Activated naive CD8-positive, alpha-beta T cell treated with anti-CD3 and anti-CD28 coated beads, Interleukin-2, amount 10 ng/mL, durations not matched to agents 7 days and 5 days (primary cell): ENCODE measurements at regions not wholly inside any gene's neighbourhood (a gene's known extent, or its start where the extent isn't known, plus 50 kb on each side); places are given as distances from the start of the nearest gene placed in this dataset.

Source experiments
- ATAC-seq: fragments of 150-1000 bp; cut with Tn5 transposase; one replicate; pipeline ENCODE4 v1.10.0; 2021; ENCODE audit warnings: low read depth, moderate library complexity
- POLR2A ChIA-PET: fragments of 350-600 bp; sonication (Branson Sonifier 250); formaldehyde crosslinking; loops from one replicate; lab custom pipeline; 2021; ENCODE audit warnings: antibody characterized with exemption; lab: Charles Lee
- DNase-seq: peaks from one replicate; pipeline ENCODE4 v3.0.0; 2021
- H3K27ac Mint-ChIP-seq: one replicate; pipeline ENCODE4 v1.8.0; 2022; ENCODE audit warnings: mild to moderate bottlenecking, mixed read lengths
- H3K27me3 Mint-ChIP-seq: one replicate; pipeline ENCODE4 v1.8.0; 2022; ENCODE audit warnings: mild to moderate bottlenecking, moderate library complexity, mixed read lengths
- H3K36me3 Mint-ChIP-seq: one replicate; pipeline ENCODE4 v1.8.0; 2021; ENCODE audit warnings: mild to moderate bottlenecking, mixed read lengths
- H3K4me1 Mint-ChIP-seq: one replicate; pipeline ENCODE4 v1.8.0; 2021; ENCODE audit warnings: mixed read lengths
- H3K4me3 Mint-ChIP-seq: one replicate; pipeline ENCODE4 v1.8.0; 2022; ENCODE audit warnings: mild to moderate bottlenecking, moderate library complexity, mixed read lengths
- H3K9me3 Mint-ChIP-seq: one replicate; pipeline ENCODE4 v1.8.0; 2021; ENCODE audit warnings: mixed read lengths

DNA sequence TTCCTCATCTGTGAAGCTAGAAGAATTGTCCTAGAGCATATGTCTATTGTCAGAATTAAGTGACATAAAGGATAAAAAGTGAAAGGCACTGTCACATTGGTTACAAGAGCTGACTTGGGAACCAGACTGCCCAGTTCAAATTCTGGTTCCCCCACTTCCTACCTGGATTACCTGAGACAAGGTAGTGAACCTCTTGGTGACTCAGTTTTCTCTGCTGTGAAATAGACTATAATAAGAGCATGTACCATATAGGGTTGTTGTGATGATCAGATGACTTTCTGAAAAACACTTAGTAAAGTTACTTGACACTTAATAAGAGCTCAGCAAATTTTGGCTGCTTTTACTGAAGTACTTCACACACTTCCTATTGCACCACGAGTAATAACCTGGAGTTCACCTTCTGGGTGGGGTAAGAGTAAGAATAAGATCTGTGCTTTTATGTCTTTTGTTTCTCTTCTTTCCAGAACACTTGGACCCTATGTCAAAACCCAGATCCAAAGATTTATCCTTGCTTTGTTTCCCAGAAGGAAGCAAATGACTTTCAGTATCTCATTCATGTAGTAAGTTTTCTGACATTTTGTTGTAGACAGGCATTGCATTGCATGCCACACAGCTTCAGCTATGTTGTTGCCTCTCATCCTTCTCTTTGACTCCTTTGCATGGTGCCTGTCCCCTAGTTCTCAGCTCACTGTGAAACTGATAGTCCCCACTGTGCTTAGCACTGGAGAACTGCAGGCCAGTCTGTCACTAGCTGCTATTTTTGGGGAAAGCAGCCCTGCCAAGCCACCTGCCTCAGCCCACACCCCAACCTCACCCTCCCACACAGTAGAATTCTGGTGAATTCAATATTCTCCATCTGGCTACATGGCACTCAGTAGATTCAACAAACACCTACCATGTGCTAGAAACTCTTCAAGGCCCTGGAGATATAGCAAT is 121.8 kb upstream of the POU2AF2 start:
- POLR2A ChIA-PET, result no interaction called here

DNA sequence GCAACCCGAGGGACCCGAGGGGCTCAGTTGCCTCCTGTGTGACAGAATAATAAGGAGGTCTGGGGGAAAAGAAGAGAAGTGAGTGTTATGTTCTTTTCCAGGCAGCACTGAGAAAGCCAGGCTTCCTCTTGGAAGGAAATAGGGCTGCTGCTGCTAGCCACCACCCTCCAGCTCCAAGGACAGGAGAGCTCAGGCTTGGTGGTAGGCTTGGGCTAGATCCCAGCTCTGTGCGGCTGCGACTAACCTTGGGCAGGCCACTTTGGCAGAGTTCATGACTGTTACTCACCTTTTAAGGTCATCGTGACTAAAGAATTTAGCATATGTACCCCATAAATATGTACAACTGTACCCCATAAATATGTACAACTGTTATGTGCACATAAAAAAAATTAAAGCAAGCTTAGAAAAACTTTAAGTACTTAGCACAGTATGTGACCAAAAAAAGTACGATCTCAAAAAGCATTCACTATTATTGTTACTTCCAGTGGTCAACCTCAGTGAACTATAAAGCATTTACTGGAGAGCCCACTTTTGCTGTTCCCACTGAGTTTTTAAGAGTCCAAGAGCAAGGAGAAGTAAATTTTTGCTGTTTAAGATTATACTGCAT is 124.7 kb upstream of the POU2AF2 start:
- Mint-ChIP-seq H3K4me3 (no peak overlapping the region), H3K27ac (no peak overlapping the region), H3K4me1 (no peaks in the 10 kb centered on the region), H3K36me3 (no peaks in the 10 kb centered on the region), H3K9me3 (no peaks in the 10 kb centered on the region), H3K27me3 (peaks cover 4% of the 10 kb centered on the region)
- DNase-seq (no peak), ATAC-seq (no peak)
- POLR2A ChIA-PET, result no interaction called here

More for the DNA sequence above, 121.8 kb upstream of the POU2AF2 start:
- Mint-ChIP-seq H3K27ac (no peak overlapping the region), H3K27me3 (peaks cover 7% of the 10 kb centered on the region), H3K36me3 (no peaks in the 10 kb centered on the region), H3K4me1 (no peaks in the 10 kb centered on the region), H3K4me3 (no peak overlapping the region), H3K9me3 (no peaks in the 10 kb centered on the region)
- ATAC-seq, result no peak
- DNase-seq, result no peak

DNA sequence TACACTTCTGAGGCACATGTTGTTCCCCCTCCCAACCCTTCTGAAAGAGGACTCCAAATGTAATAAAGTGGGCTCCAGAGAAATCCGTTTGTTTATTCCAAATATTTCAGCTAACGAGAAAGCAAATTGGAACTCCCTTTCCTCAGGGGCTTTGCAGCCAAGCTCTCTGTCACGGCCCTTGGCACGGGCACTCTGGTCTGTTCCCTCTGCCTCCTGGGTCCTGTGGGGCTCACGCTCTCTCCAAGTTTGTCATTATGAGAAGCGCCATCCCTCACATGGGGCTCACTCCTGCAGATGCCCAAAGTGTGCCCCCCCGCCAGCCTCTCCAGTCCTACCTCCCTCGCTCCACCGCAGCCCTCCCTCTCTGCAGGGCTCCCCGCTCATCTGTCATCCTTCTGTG is 125.4 kb upstream of the POU2AF2 start:
- H3K9me3 Mint-ChIP-seq, result no peaks in the 10 kb centered on the region
- no peaks in the 10 kb centered on the region for H3K36me3 Mint-ChIP-seq
- H3K27ac Mint-ChIP-seq, result no peak overlapping the region
- peaks cover 4% of the 10 kb centered on the region for H3K27me3 Mint-ChIP-seq
- ATAC-seq, result no peak
- no peak for DNase-seq
- H3K4me3 Mint-ChIP-seq, result no peak overlapping the region
- H3K4me1 Mint-ChIP-seq, result no peaks in the 10 kb centered on the region
- POLR2A ChIA-PET, result no interaction called here

DNA sequence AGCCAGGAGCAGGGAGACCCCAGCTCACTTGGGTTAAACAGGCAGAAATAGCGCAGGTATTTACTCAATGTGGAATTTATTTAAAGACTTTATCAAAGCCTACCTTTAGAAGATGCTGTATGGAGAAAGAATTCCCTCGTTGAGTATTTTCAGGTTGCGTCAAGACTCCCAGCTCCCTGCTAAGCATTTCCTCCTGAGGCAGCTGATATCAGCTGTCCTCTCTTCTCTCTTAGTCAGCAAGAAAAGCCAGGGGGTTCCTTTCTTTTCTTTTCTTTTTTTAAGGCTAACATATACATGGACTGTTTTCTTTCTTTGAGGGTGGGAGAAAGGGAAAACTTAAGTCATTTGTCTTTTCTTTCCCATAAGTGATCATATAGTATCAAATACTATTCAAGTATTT is 125.8 kb upstream of the POU2AF2 start:
- POLR2A ChIA-PET, result no interaction called here

DNA sequence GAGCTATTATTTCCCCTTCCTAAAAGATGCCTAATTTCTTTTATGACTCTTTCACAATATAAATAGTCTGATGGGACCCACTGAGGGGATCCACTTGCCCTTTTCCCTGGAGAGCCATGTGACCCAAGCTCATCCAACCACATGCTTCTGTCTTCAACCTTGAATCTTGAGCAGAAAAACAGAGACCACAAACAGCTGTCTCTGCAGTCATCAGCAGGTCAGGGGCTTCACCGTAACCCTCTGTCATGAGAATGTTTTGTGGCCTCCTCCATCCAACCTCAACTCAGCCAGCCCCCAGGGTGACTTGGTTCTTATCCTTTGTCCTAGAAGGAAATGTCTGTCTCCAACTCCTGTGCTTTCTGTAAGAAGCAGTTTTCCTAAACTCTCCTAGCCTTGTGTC is 129.6 kb upstream of the POU2AF2 start:
- POLR2A ChIA-PET, result no interaction called here
- H3K4me3 Mint-ChIP-seq, result no peak overlapping the region
- H3K36me3 Mint-ChIP-seq, result no peaks in the 10 kb centered on the region
- DNase-seq, result no peak
- no peaks in the 10 kb centered on the region for H3K9me3 Mint-ChIP-seq
- H3K27ac Mint-ChIP-seq, result no peak overlapping the region
- no peak for ATAC-seq
- H3K27me3 Mint-ChIP-seq, result peaks cover 4% of the 10 kb centered on the region
- no peaks in the 10 kb centered on the region for H3K4me1 Mint-ChIP-seq

More for the DNA sequence above, 125.8 kb upstream of the POU2AF2 start:
- Mint-ChIP-seq H3K9me3 (no peaks in the 10 kb centered on the region), H3K4me1 (no peaks in the 10 kb centered on the region), H3K27me3 (peaks cover 4% of the 10 kb centered on the region), H3K36me3 (no peaks in the 10 kb centered on the region), H3K27ac (no peak overlapping the region), H3K4me3 (no peak overlapping the region)
- no peak for DNase-seq
- ATAC-seq, result no peak

DNA sequence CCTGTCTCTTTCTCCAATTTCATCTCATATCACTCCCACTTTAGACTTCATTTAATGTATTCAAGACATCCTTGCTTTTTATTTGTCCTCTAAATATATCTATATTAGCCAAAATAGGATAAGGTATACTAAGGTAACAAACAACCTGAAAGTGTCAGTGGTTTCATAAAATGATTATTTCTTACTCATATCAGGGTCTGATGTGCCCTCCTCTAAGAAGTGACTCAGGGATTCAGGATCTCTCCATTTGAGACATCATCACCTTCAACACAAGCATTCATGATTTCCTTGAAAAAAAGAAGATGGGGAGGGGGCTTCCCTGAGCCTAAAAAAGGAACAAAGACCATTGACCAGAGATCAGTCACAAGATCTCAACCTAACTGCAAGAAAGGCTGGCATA is 131.4 kb upstream of the POU2AF2 start:
- POLR2A ChIA-PET, result no interaction called here
- no peak overlapping the region for H3K4me3 Mint-ChIP-seq
- peaks cover 4% of the 10 kb centered on the region for H3K27me3 Mint-ChIP-seq
- H3K36me3 Mint-ChIP-seq, result no peaks in the 10 kb centered on the region
- ATAC-seq (no peak), DNase-seq (no peak)
- H3K9me3 Mint-ChIP-seq, result no peaks in the 10 kb centered on the region
- H3K4me1 Mint-ChIP-seq, result no peaks in the 10 kb centered on the region
- H3K27ac Mint-ChIP-seq, result no peak overlapping the region

DNA sequence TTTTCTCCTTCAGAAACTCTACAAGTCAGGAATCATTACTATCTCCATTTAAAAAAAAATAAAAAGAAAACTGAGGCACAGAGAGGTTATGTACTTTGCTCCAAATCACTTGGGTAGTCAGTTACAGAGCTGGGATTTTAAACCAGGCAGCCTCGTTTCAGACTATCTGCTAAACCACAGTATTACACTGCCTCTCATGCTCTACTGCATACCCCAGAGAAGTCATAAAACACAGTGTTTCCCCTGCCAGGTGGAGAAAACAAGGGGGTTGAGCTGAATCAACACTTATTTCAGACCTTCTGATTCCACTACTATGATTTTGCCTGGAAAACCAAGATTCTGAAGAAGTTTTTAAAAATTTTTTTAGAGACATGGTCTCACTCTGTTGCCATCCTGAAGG is 132.9 kb upstream of the POU2AF2 start:
- POLR2A ChIA-PET, result no interaction called here
- H3K27ac Mint-ChIP-seq, result no peak overlapping the region
- no peak for ATAC-seq

DNA sequence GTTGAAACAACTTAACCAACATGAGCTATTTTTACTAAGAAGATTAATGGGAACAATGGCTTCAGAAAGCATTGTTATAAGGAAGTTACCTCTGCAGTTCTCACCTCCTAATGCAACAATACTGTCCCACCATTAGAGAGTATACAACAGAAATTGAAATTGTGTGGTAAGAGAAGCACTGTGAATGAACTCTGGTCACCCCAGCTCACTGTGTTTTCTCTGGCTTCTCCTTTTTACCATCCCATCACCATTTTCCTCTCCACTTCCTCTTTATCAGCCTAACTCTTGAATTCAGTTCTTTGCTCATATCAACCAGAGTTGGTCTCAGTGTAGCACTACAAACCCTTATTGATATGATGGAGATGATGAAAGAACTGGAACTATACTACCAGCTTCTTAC is 138.0 kb upstream of the POU2AF2 start:
- ATAC-seq (no peak), DNase-seq (no peak)
- Mint-ChIP-seq H3K27me3 (peaks cover 27% of the 10 kb centered on the region), H3K36me3 (no peaks in the 10 kb centered on the region), H3K4me3 (no peak overlapping the region), H3K9me3 (no peaks in the 10 kb centered on the region), H3K4me1 (no peaks in the 10 kb centered on the region), H3K27ac (no peak overlapping the region)
- POLR2A ChIA-PET, result no interaction called here

More for the DNA sequence above, 132.9 kb upstream of the POU2AF2 start:
- Mint-ChIP-seq H3K27me3 (peaks cover 9% of the 10 kb centered on the region), H3K36me3 (no peaks in the 10 kb centered on the region), H3K9me3 (no peaks in the 10 kb centered on the region), H3K4me3 (no peak overlapping the region), H3K4me1 (no peaks in the 10 kb centered on the region)
- DNase-seq, result no peak

DNA sequence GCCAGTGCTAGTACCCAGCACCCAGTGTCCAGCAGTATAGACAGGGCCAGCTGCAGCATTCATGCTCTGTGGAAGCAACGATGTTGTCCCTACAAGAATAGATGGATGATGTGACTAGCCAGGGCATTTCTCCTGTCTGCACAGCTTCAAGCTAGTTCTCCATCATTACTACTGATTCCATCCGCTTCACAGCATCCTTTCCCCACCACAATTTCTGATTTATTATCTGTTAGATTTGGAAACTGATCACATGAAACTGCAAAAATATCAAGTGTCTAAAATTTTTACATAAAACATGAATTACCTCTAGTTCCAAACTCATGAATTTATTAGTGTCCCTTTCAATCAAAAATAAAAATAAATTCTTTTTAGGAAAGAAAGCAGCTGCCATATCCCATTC is 138.9 kb upstream of the POU2AF2 start:
- H3K4me1 Mint-ChIP-seq, result no peaks in the 10 kb centered on the region
- H3K4me3 Mint-ChIP-seq, result no peak overlapping the region
- no peaks in the 10 kb centered on the region for H3K9me3 Mint-ChIP-seq
- DNase-seq, result no peak
- H3K27me3 Mint-ChIP-seq, result peaks cover 32% of the 10 kb centered on the region
- no peaks in the 10 kb centered on the region for H3K36me3 Mint-ChIP-seq
- POLR2A ChIA-PET, result no interaction called here
- ATAC-seq, result no peak
- no peak overlapping the region for H3K27ac Mint-ChIP-seq

DNA sequence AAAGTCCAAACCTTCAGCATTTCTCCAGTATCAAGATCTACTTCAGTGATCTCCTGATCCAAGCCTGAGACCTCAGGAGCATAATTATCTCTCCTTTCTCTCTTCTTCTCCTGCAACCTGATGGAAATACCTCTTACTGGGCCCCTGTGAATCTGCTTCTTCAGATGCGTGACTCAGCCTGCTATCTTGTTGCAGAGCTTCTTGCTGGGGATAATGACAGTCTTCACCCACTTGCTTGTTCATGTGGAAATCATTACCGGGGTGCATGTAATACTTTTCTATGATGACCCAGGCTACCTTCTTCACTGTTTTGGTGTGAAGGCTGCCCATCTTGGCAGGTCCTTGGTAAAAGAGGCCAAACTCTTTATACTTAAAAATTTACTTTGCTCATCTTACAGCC is 140.0 kb upstream of the POU2AF2 start:
- POLR2A ChIA-PET, result no interaction called here
- H3K9me3 Mint-ChIP-seq, result no peaks in the 10 kb centered on the region
- DNase-seq (no peak), ATAC-seq (no peak)
- H3K27me3 Mint-ChIP-seq, result peaks cover 33% of the 10 kb centered on the region
- no peak overlapping the region for H3K27ac Mint-ChIP-seq
- no peak overlapping the region for H3K4me3 Mint-ChIP-seq
- H3K36me3 Mint-ChIP-seq, result no peaks in the 10 kb centered on the region
- H3K4me1 Mint-ChIP-seq, result no peaks in the 10 kb centered on the region

DNA sequence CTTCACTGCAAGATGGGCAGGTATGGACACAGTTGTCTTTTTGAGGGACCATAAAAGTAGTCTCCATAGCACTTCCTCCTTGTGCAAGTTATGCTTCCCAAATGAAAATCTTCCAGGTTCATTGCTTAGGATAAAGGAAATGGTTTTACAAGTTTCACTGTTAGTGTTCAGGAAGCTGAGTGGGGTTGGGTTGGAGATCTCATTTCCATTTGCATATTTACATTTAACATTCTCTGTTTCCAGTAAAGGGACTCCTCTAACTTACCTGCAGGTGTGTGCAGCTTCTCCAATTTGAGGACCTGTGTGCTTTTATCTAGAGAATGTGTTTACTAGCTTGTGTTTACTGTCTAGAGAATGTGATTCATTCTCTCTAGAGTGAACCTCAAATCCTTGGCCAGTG is 141.3 kb upstream of the POU2AF2 start:
- peaks cover 35% of the 10 kb centered on the region for H3K27me3 Mint-ChIP-seq
- no peak for ATAC-seq
- no peak for DNase-seq
- no peak overlapping the region for H3K4me3 Mint-ChIP-seq
- no peaks in the 10 kb centered on the region for H3K4me1 Mint-ChIP-seq
- POLR2A ChIA-PET, result no interaction called here
- H3K9me3 Mint-ChIP-seq, result no peaks in the 10 kb centered on the region
- no peaks in the 10 kb centered on the region for H3K36me3 Mint-ChIP-seq
- no peak overlapping the region for H3K27ac Mint-ChIP-seq

DNA sequence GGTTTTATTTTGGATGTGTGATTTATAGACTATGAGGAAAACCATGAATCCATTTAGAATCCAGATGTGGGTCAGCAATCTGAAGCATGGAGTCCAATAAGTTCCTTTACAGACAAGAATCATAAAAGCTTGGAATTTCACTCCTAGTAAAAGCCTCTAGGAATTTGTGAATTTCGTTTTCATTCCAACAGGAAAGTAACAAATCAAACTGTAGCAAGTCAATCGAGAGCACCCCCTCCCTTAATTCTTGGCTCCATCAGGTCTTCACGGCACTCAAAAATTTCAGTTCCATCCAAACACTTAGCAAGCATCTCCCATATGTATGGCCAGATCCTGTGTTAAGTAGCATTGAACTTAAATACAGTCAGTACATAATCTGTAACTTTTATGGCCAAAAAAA is 143.6 kb upstream of the POU2AF2 start:
- no peak for DNase-seq
- ATAC-seq, result no peak
- H3K27ac Mint-ChIP-seq, result no peak overlapping the region
- POLR2A ChIA-PET, result no interaction called here
- no peaks in the 10 kb centered on the region for H3K4me1 Mint-ChIP-seq
- H3K4me3 Mint-ChIP-seq, result no peak overlapping the region
- no peaks in the 10 kb centered on the region for H3K36me3 Mint-ChIP-seq
- H3K9me3 Mint-ChIP-seq, result no peaks in the 10 kb centered on the region
- H3K27me3 Mint-ChIP-seq, result peaks cover 29% of the 10 kb centered on the region

DNA sequence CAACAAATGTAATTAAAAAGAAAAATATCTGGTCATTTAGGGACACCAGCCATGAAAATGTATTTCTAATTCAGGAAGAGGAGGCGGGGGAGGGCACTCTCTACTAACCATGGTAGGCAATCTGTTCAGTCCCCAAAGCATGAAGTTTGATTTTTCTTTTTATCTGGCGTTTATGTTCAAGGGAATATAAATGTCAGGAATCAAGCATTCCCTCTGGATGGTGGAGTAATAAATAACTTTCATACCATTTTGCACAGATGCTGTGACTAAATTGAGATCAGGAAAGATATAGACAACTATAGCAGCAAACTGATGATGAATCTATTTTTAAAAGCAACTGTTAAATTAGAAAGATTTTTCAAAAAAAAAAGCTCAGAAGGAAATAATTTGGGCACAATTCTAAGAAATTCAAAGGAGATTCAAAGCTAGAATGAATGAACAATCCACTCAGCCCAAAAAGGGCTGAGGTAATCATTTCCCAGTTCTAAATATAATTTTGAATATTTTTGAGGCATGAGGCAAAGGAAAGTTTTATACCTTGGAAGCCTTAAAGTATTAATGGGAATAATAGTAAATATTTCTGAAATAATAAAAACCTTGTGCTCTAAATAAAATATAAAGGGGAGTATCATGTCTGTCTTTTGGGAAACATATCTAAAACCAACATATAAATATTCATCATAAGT is 146.4 kb upstream of the POU2AF2 start:
- H3K27me3 Mint-ChIP-seq, result peaks cover 25% of the 10 kb centered on the region
- no peak overlapping the region for H3K27ac Mint-ChIP-seq
- no peak for DNase-seq
- POLR2A ChIA-PET, result no interaction called here
- H3K4me1 Mint-ChIP-seq, result no peaks in the 10 kb centered on the region
- H3K4me3 Mint-ChIP-seq, result no peak overlapping the region
- no peak for ATAC-seq
- H3K36me3 Mint-ChIP-seq, result no peaks in the 10 kb centered on the region
- no peaks in the 10 kb centered on the region for H3K9me3 Mint-ChIP-seq

DNA sequence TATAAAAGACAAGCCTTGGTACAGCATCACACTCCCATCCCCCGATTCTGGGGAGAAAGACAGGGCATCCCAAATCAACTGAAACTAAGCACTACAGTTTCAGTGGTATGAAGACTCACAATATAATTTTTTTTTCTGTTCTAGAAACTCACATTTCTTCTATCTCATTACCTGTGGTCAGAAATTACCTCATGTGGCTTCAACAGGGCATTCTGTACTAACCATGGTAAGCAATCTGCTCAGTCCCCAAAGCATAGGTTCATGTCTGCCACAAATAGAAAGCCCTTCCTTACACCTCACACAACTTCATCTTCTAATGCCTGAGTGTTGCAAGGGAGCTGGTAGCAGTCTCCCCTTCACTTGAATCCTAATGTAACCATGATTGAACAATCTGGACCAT is 147.4 kb upstream of the POU2AF2 start:
- POLR2A ChIA-PET, result no interaction called here
- ATAC-seq (no peak), DNase-seq (no peak)
- H3K27me3 Mint-ChIP-seq, result peaks cover 18% of the 10 kb centered on the region
- no peaks in the 10 kb centered on the region for H3K36me3 Mint-ChIP-seq
- no peaks in the 10 kb centered on the region for H3K4me1 Mint-ChIP-seq
- H3K27ac Mint-ChIP-seq, result no peak overlapping the region
- H3K9me3 Mint-ChIP-seq, result no peaks in the 10 kb centered on the region
- H3K4me3 Mint-ChIP-seq, result no peak overlapping the region
